ENCODE measurements at regions not wholly inside any gene's neighbourhood (a gene's known extent, or its start where the extent isn't known, plus 50 kb on each side); places are given as distances from the start of the nearest gene placed in this dataset.

GRCh38 chr4:66852843-66853242, 692.5 kb downstream of the CENPC start:
- no peak for TF ChIP-seq CTCF (IDR thresholded peaks at IDR 0.05; ENCODE audit: insufficient read depth, low read length, poor library complexity, severe bottlenecking)
- no peaks in the 10 kb centered on the region for H3K36me3 ChIP-seq (ENCODE audit: control insufficient read depth, insufficient read depth, low read length)
- no peak for DNase-seq (ENCODE audit: low read depth)
- H3K27me3 ChIP-seq (ENCODE audit: control insufficient read depth, insufficient read depth, low read length): no peaks in the 10 kb centered on the region
- no peak overlapping the region for H3K4me3 ChIP-seq (ENCODE audit: low read depth, low read length)

- TF ChIP-seq CTCF (IDR thresholded peaks at IDR 0.05; ENCODE audit: insufficient read depth, low read length, poor library complexity, severe bottlenecking): no peak
- H3K4me3 ChIP-seq (ENCODE audit: low read depth, low read length): no peak overlapping the region
- no peaks in the 10 kb centered on the region for H3K36me3 ChIP-seq (ENCODE audit: control insufficient read depth, insufficient read depth, low read length)
- H3K27me3 ChIP-seq (ENCODE audit: control insufficient read depth, insufficient read depth, low read length): no peaks in the 10 kb centered on the region
- no peak for DNase-seq (ENCODE audit: low read depth)
Observed at GRCh38 chr4:66849596-66849995, 695.7 kb downstream of the CENPC start.

GRCh38 chr4:66842724-66843088, 702.6 kb downstream of the CENPC start:
- Histone ChIP-seq H3K36me3 (ENCODE audit: control insufficient read depth, insufficient read depth, low read length) (no peaks in the 10 kb centered on the region), H3K27me3 (ENCODE audit: control insufficient read depth, insufficient read depth, low read length) (no peaks in the 10 kb centered on the region), H3K4me3 (ENCODE audit: low read depth, low read length) (no peak overlapping the region)
- no peak for TF ChIP-seq CTCF (IDR thresholded peaks at IDR 0.05; ENCODE audit: insufficient read depth, low read length, poor library complexity, severe bottlenecking)
- no peak for DNase-seq (ENCODE audit: low read depth)

- H3K27me3 ChIP-seq (ENCODE audit: control insufficient read depth, insufficient read depth, low read length): no peaks in the 10 kb centered on the region
- no peaks in the 10 kb centered on the region for H3K36me3 ChIP-seq (ENCODE audit: control insufficient read depth, insufficient read depth, low read length)
- DNase-seq (ENCODE audit: low read depth): no peak
- TF ChIP-seq CTCF (IDR thresholded peaks at IDR 0.05; ENCODE audit: insufficient read depth, low read length, poor library complexity, severe bottlenecking): no peak
- no peak overlapping the region for H3K4me3 ChIP-seq (ENCODE audit: low read depth, low read length)
Observed at GRCh38 chr4:66842026-66842723, 703.1 kb downstream of the CENPC start.

GRCh38 chr4:66840178-66840577, 705.1 kb downstream of the CENPC start:
- no peak for DNase-seq (ENCODE audit: low read depth)
- TF ChIP-seq CTCF (IDR thresholded peaks at IDR 0.05; ENCODE audit: insufficient read depth, low read length, poor library complexity, severe bottlenecking): no peak
- Histone ChIP-seq H3K4me3 (ENCODE audit: low read depth, low read length) (no peak overlapping the region), H3K27me3 (ENCODE audit: control insufficient read depth, insufficient read depth, low read length) (no peaks in the 10 kb centered on the region), H3K36me3 (ENCODE audit: control insufficient read depth, insufficient read depth, low read length) (no peaks in the 10 kb centered on the region)

GRCh38 chr4:66837279-66837922, 707.9 kb downstream of the CENPC start:
- DNase-seq (ENCODE audit: low read depth): no peak
- TF ChIP-seq CTCF (IDR thresholded peaks at IDR 0.05; ENCODE audit: insufficient read depth, low read length, poor library complexity, severe bottlenecking): no peak
- Histone ChIP-seq H3K4me3 (ENCODE audit: low read depth, low read length) (no peak overlapping the region), H3K36me3 (ENCODE audit: control insufficient read depth, insufficient read depth, low read length) (no peaks in the 10 kb centered on the region), H3K27me3 (ENCODE audit: control insufficient read depth, insufficient read depth, low read length) (no peaks in the 10 kb centered on the region)
